Neural cell (in vitro differentiated cells): ENCODE measurements at regions not wholly inside any gene's neighbourhood (a gene's known extent, or its start where the extent isn't known, plus 50 kb on each side); places are given as distances from the start of the nearest gene placed in this dataset.

Source experiments
- EP300 ChIP-seq: fragments of 450-650 bp; conservative IDR thresholded peaks from 2 replicates; pipeline ENCODE4 v1.6.1; 2014; ENCODE audit warnings: antibody characterized with exemption, mild to moderate bottlenecking, moderate library complexity; ENCODE audit not compliant: poor library complexity, severe bottlenecking
- EZH2 ChIP-seq: fragments of 200-600, 300-800 bp; shearing (Covaris generic), sonication (generic); IDR thresholded peaks from 2 replicates; pipeline ENCODE4 v1.6.1; 2014; ENCODE audit warnings: antibody characterized with exemption, low read length, borderline replicate concordance, mild to moderate bottlenecking; ENCODE audit not compliant: insufficient read depth, poor library complexity, severe bottlenecking
- MXI1 ChIP-seq: fragments of 450-650 bp; conservative IDR thresholded peaks from 2 replicates; pipeline ENCODE4 v1.6.1; 2014; ENCODE audit warnings: antibody characterized with exemption, mild to moderate bottlenecking; ENCODE audit not compliant: poor library complexity, severe bottlenecking
- RAD21 ChIP-seq: fragments of 450-650 bp; conservative IDR thresholded peaks from 2 replicates; pipeline ENCODE4 v1.6.1; 2014; ENCODE audit warnings: antibody characterized with exemption, mild to moderate bottlenecking, moderate library complexity
- TF ChIP-seq, protein P1 (sequence below): fragments of 450-650 bp; IDR thresholded peaks from 2 replicates; pipeline ENCODE4 v1.5.1; 2014; ENCODE audit warnings: antibody characterized with exemption, mild to moderate bottlenecking, moderate library complexity; ENCODE audit not compliant: poor library complexity, severe bottlenecking

DNA sequence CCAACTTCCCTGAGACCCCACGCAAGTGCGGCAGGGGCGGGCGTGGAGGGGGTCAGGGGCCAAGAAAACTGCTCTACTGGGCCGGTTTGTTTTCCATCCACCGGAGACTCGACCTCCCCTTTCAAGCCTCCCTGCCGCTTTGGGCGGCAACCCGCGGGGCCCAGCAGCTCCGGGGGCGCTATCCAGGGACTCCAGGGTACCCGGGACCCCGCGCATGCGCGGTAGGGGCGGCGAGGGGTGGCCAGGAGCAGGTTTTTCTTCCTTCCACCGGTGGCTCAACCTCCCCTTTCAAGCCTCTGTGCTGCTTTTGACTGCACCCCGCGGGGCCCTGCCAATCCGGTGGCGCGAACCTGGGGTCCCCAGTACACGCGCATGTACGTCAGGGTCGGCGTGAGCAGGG lies 323.5 kb downstream of the ALG10 start:
- TF ChIP-seq MXI1 (no peak), EZH2 (no peak), EP300 (no peak), RAD21 (no peak)
- TF ChIP-seq, protein P1, sequence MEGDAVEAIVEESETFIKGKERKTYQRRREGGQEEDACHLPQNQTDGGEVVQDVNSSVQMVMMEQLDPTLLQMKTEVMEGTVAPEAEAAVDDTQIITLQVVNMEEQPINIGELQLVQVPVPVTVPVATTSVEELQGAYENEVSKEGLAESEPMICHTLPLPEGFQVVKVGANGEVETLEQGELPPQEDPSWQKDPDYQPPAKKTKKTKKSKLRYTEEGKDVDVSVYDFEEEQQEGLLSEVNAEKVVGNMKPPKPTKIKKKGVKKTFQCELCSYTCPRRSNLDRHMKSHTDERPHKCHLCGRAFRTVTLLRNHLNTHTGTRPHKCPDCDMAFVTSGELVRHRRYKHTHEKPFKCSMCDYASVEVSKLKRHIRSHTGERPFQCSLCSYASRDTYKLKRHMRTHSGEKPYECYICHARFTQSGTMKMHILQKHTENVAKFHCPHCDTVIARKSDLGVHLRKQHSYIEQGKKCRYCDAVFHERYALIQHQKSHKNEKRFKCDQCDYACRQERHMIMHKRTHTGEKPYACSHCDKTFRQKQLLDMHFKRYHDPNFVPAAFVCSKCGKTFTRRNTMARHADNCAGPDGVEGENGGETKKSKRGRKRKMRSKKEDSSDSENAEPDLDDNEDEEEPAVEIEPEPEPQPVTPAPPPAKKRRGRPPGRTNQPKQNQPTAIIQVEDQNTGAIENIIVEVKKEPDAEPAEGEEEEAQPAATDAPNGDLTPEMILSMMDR: no peak
